H9 (cell line): ENCODE measurements at regions not wholly inside any gene's neighbourhood (a gene's known extent, or its start where the extent isn't known, plus 50 kb on each side); places are given as distances from the start of the nearest gene placed in this dataset.

Source experiments
- DNase-seq: peaks from one replicate; pipeline ENCODE4 v3.0.0-alpha.2; 2017
- H2AFZ ChIP-seq: one replicate; pipeline ENCODE4 v1.6.1; 2013; ENCODE audit warnings: mild to moderate bottlenecking, low read length, control low read depth, moderate library complexity
- H2AK5ac ChIP-seq: 2 replicates; pipeline ENCODE4 v1.6.1; 2013; ENCODE audit warnings: low read length, control low read depth, mixed read lengths; ENCODE audit not compliant: insufficient read length
- H2BK120ac ChIP-seq: one replicate; pipeline ENCODE4 v1.6.1; 2013; ENCODE audit warnings: low read depth, mild to moderate bottlenecking, low read length, control low read depth, inconsistent platforms; ENCODE audit not compliant: poor library complexity, severe bottlenecking
- H2BK12ac ChIP-seq: 2 replicates; pipeline ENCODE4 v1.6.1; 2013; ENCODE audit warnings: low read length, control low read depth, mixed read lengths, low read depth; ENCODE audit not compliant: insufficient read length
- H2BK15ac ChIP-seq: 2 replicates; pipeline ENCODE4 v1.6.1; 2013; ENCODE audit warnings: low read depth, low read length, control low read depth
- H2BK20ac ChIP-seq: one replicate; pipeline ENCODE4 v1.6.1; 2013; ENCODE audit warnings: low read depth, mild to moderate bottlenecking, low read length, control low read depth, inconsistent platforms; ENCODE audit not compliant: poor library complexity, severe bottlenecking
- H2BK5ac ChIP-seq: 2 replicates; pipeline ENCODE4 v1.6.1; 2013; ENCODE audit warnings: low read length, control low read depth, mixed read lengths; ENCODE audit not compliant: insufficient read length
- H3K14ac ChIP-seq: 2 replicates; pipeline ENCODE4 v1.6.1; 2013; ENCODE audit warnings: low read length, control low read depth; ENCODE audit not compliant: insufficient read depth
- H3K18ac ChIP-seq: 2 replicates; pipeline ENCODE4 v1.6.1; 2013; ENCODE audit warnings: low read depth, mild to moderate bottlenecking, mixed read lengths, low read length, control low read depth; ENCODE audit not compliant: insufficient read length
- H3K23ac ChIP-seq: 2 replicates; pipeline ENCODE4 v1.6.1; 2013; ENCODE audit warnings: low read length, control low read depth, mixed read lengths, low read depth; ENCODE audit not compliant: insufficient read length
- H3K23me2 ChIP-seq: 2 replicates; pipeline ENCODE4 v1.6.1; 2013; ENCODE audit warnings: low read depth, mild to moderate bottlenecking, mixed read lengths, low read length, control low read depth; ENCODE audit not compliant: insufficient read length, poor library complexity, severe bottlenecking
- H3K27ac ChIP-seq: 2 replicates; pipeline ENCODE4 v1.5.1; 2013; ENCODE audit warnings: low read length, control low read depth, mixed read lengths, low read depth; ENCODE audit not compliant: insufficient read length
- H3K27me3 ChIP-seq: 2 replicates; pipeline ENCODE4 v1.6.1; 2013; ENCODE audit warnings: low read length, control low read depth, inconsistent platforms; ENCODE audit not compliant: insufficient read depth
- H3K4ac ChIP-seq: 2 replicates; pipeline ENCODE4 v1.6.1; 2013; ENCODE audit warnings: low read depth, mild to moderate bottlenecking, control low read depth, inconsistent platforms, low read length, moderate library complexity
- H3K4me1 ChIP-seq: 2 replicates; pipeline ENCODE4 v1.6.1; 2013; ENCODE audit warnings: low read length, control low read depth, inconsistent platforms; ENCODE audit not compliant: insufficient read depth
- H3K4me2 ChIP-seq: 2 replicates; pipeline ENCODE4 v1.6.1; 2013; ENCODE audit warnings: low read length, control low read depth, mixed read lengths; ENCODE audit not compliant: insufficient read length, insufficient read depth
- H3K56ac ChIP-seq: 2 replicates; pipeline ENCODE4 v1.6.1; 2013; ENCODE audit warnings: low read depth, mild to moderate bottlenecking, mixed read lengths, low read length, control low read depth; ENCODE audit not compliant: insufficient read length
- H3K79me1 ChIP-seq: 2 replicates; pipeline ENCODE4 v1.6.1; 2013; ENCODE audit warnings: low read depth, mild to moderate bottlenecking, moderate library complexity, low read length, control low read depth, inconsistent platforms; ENCODE audit not compliant: insufficient read depth, poor library complexity, severe bottlenecking
- H3K79me2 ChIP-seq: 2 replicates; pipeline ENCODE4 v1.6.1; 2013; ENCODE audit warnings: low read length, control low read depth, inconsistent platforms; ENCODE audit not compliant: insufficient read depth
- H3K9ac ChIP-seq: 2 replicates; pipeline ENCODE4 v1.6.1; 2013; ENCODE audit warnings: low read length, control low read depth, mixed read lengths; ENCODE audit not compliant: insufficient read length; ENCODE audit errors: extremely low read depth
- H3K9me3 ChIP-seq: one replicate; pipeline ENCODE4 v1.6.1; 2013; ENCODE audit warnings: low read depth, low read length, inconsistent platforms; ENCODE audit not compliant: control insufficient read depth
- H3T11ph ChIP-seq: one replicate; pipeline ENCODE4 v1.6.1; 2013; ENCODE audit warnings: mild to moderate bottlenecking, low read length, control low read depth, inconsistent platforms
- H4K20me1 ChIP-seq: one replicate; pipeline ENCODE4 v1.6.1; 2013; ENCODE audit not compliant: control insufficient read depth, insufficient read length, insufficient read depth
- H4K5ac ChIP-seq: 2 replicates; pipeline ENCODE4 v1.6.1; 2013; ENCODE audit warnings: low read depth, mild to moderate bottlenecking, mixed read lengths, low read length, control low read depth; ENCODE audit not compliant: insufficient read length
- H4K8ac ChIP-seq: replicated peaks from 2 replicates; pipeline ENCODE4 v1.6.1; 2013; ENCODE audit warnings: low read length, control low read depth, mixed read lengths, low read depth; ENCODE audit not compliant: insufficient read length
- H4K91ac ChIP-seq: 2 replicates; pipeline ENCODE4 v1.6.1; 2013; ENCODE audit warnings: low read depth, mild to moderate bottlenecking, moderate library complexity, mixed read lengths, low read length, control low read depth; ENCODE audit not compliant: insufficient read length
- H3K27ac Mint-ChIP-seq, 3 experiments: 2 replicates in 2 of 3; 3 replicates in 1 of 3; pipeline ENCODE4 v1.8.0; 2020 to 2021; ENCODE audit warnings: mixed read lengths in 3 of 3, mild to moderate bottlenecking in 1 of 3, moderate library complexity in 1 of 3
- H3K27me3 Mint-ChIP-seq: 2 replicates; pipeline ENCODE4 v1.8.0; 2021; ENCODE audit warnings: low read depth, mild to moderate bottlenecking, moderate library complexity, mixed read lengths
- H3K36me3 Mint-ChIP-seq, 3 experiments: 2 replicates in 2 of 3; 3 replicates in 1 of 3; pipeline ENCODE4 v1.8.0; 2020 to 2021; ENCODE audit warnings: low read depth in 3 of 3, mixed read lengths in 3 of 3; ENCODE audit not compliant: insufficient read depth in 1 of 3
- H3K4me1 Mint-ChIP-seq, 2 experiments: 2 replicates each; pipeline ENCODE4 v1.8.0; 2020; ENCODE audit warnings: mixed read lengths in 2 of 2
- H3K4me3 Mint-ChIP-seq, 2 experiments: 2 replicates in 1 of 2; 3 replicates in 1 of 2; pipeline ENCODE4 v1.8.0; 2020 to 2021; ENCODE audit warnings: mild to moderate bottlenecking in 2 of 2, mixed read lengths in 2 of 2, moderate library complexity in 1 of 2
- H3K9me3 Mint-ChIP-seq, 2 experiments: 2 replicates in 1 of 2; 3 replicates in 1 of 2; pipeline ENCODE4 v1.8.0; 2020; ENCODE audit warnings: mild to moderate bottlenecking in 2 of 2, mixed read lengths in 2 of 2, moderate library complexity in 1 of 2
- WGBS: extraction: QIAGEN DNeasy Blood & Tissue Kit; methylation state at CpG from one replicate; pipeline ENCODE4 v1.1.7; 2013; ENCODE audit warnings: missing lambda C conversion rate, low lambda C conversion rate, mixed read lengths; ENCODE audit not compliant: insufficient read length; ENCODE audit errors: extremely low coverage; 5-methylcytosine and 5-hydroxymethylcytosine counted together
- TF ChIP-seq, protein P1 (sequence below): fragments of 200-600 bp; sonication (generic); conservative IDR thresholded peaks from 3 replicates; pipeline ENCODE4 v1.8.0; 2021; ENCODE audit warnings: antibody characterized with exemption, mild to moderate bottlenecking

GRCh38 chr10:118875087-118875486 is 120.3 kb upstream of the CACUL1 start:
- Histone ChIP-seq H2BK12ac (no peak overlapping the region), H3K4me1 (no peaks in the 10 kb centered on the region), H3K79me2 (no peaks in the 10 kb centered on the region), H4K20me1 (no peaks in the 10 kb centered on the region), H4K5ac (no peak overlapping the region), H3K23me2 (no peaks in the 10 kb centered on the region), H4K91ac (no peak overlapping the region), H2BK20ac (no peak overlapping the region), H3K4ac (no peak overlapping the region), H4K8ac (no peak overlapping the region), H3K27me3 (no peaks in the 10 kb centered on the region), H3T11ph (no peak overlapping the region), H2AFZ (no peak overlapping the region), H3K4me2 (no peak overlapping the region), H3K23ac (no peak overlapping the region), H2BK120ac (no peak overlapping the region), H2AK5ac (no peak overlapping the region), H3K14ac (no peak overlapping the region), H3K79me1 (no peaks in the 10 kb centered on the region), H2BK15ac (no peak overlapping the region), H3K9ac (no peak overlapping the region), H2BK5ac (no peak overlapping the region), H3K56ac (no peak overlapping the region), H3K27ac (no peak overlapping the region), H3K9me3 (no peaks in the 10 kb centered on the region), H3K18ac (no peak overlapping the region)
- no CpG with 5 or more reads among the region's 1 CpG for WGBS
- TF ChIP-seq, protein P1, sequence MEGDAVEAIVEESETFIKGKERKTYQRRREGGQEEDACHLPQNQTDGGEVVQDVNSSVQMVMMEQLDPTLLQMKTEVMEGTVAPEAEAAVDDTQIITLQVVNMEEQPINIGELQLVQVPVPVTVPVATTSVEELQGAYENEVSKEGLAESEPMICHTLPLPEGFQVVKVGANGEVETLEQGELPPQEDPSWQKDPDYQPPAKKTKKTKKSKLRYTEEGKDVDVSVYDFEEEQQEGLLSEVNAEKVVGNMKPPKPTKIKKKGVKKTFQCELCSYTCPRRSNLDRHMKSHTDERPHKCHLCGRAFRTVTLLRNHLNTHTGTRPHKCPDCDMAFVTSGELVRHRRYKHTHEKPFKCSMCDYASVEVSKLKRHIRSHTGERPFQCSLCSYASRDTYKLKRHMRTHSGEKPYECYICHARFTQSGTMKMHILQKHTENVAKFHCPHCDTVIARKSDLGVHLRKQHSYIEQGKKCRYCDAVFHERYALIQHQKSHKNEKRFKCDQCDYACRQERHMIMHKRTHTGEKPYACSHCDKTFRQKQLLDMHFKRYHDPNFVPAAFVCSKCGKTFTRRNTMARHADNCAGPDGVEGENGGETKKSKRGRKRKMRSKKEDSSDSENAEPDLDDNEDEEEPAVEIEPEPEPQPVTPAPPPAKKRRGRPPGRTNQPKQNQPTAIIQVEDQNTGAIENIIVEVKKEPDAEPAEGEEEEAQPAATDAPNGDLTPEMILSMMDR: no peak
- Mint-ChIP-seq H3K9me3 (peaks cover 9 to 12% of the 10 kb centered on the region in 2 experiments; a peak in 4 of 5 replicates), H3K4me3 (no peak overlapping the region), H3K27me3 (peaks cover 2% of the 10 kb centered on the region; the same call in 1 of the 2 replicates), H3K36me3 (peaks cover 0 to 6% (median 0%) of the 10 kb centered on the region in 3 experiments; a peak in 2 of 7 replicates), H3K4me1 (peaks cover 15 to 17% of the 10 kb centered on the region in 2 experiments), H3K27ac (no peak overlapping the region)
- DNase-seq: no peak
